Gastrocnemius medialis (tissue), 4 donors: ENCODE measurements at regions not wholly inside any gene's neighbourhood (a gene's known extent, or its start where the extent isn't known, plus 50 kb on each side); places are given as distances from the start of the nearest gene placed in this dataset.

ENCODE experiments used
- ATAC-seq, 2 donors: fragments of 150-250 bp; one replicate each; pipeline ENCODE4 v1.9.1; 2016
- DNase-seq, 2 donors: peaks; one replicate each; pipeline ENCODE4 v3.0.0-alpha.2; 2019
- H3K27ac ChIP-seq, 4 donors: fragments of 200-600 bp; sonication (generic); 1 replicate in 1 of 4; 2 replicates in 3 of 4; pipeline ENCODE4 v1.5.1; 2016 to 2018; ENCODE audit warnings: mild to moderate bottlenecking in 2 of 4, moderate library complexity in 1 of 4
- H3K27me3 ChIP-seq, 3 donors: fragments of 200-600 bp; sonication (generic) in 2 of 3; 1 replicate in 1 of 3; 2 replicates in 2 of 3; pipeline versions ENCODE4 v1.5.1 to v1.6.0; 2016 to 2019; ENCODE audit warnings: mild to moderate bottlenecking in 1 of 3, moderate library complexity in 1 of 3
- H3K36me3 ChIP-seq, 2 donors: fragments of 200-600 bp; sonication (generic) in 1 of 2; one replicate each; pipeline ENCODE4 v1.5.1; 2017 to 2018
- H3K4me1 ChIP-seq, 2 donors: fragments of 200-600 bp; sonication (generic) in 1 of 2; one replicate each; pipeline ENCODE4 v1.5.1; 2016 to 2017; ENCODE audit warnings: mild to moderate bottlenecking in 2 of 2
- H3K4me3 ChIP-seq, 4 donors: fragments of 200-600 bp; sonication (generic) in 3 of 4; 1 replicate in 1 of 4; 2 replicates in 3 of 4; pipeline ENCODE4 v1.5.1; 2016 to 2019; ENCODE audit warnings: mild to moderate bottlenecking in 2 of 4
- H3K9me3 ChIP-seq, 3 donors: fragments of 200-600 bp; sonication (generic) in 2 of 3; 1 replicate in 1 of 3; 2 replicates in 2 of 3; pipeline ENCODE4 v1.5.1; 2016 to 2019
- CTCF ChIP-seq, 5 experiments: fragments of 450-650 bp in 3 of 5; fragments of 200-600 bp in 2 of 5; sonication (generic) in 2 of 5; IDR thresholded peaks in 4 of 5; conservative IDR thresholded peaks in 1 of 5; 1 replicate in 4 of 5; 2 replicates in 1 of 5; pipeline ENCODE4 v1.5.1; 2016 to 2019; ENCODE audit warnings: antibody characterized with exemption in 5 of 5, mild to moderate bottlenecking in 3 of 5, moderate library complexity in 3 of 5
- POLR2A ChIP-seq, 2 donors: fragments of 450-650 bp; IDR thresholded peaks; one replicate each; pipeline ENCODE4 v1.6.1; 2017; ENCODE audit warnings: antibody characterized with exemption in 2 of 2, mild to moderate bottlenecking in 2 of 2, moderate library complexity in 2 of 2
- in situ Hi-C, 4 donors: fragments of 200-750 bp; cut with MboI; loops; one replicate each; pipeline versions ENCODE4 v1.15.0 to v1.8.0; 2017; ENCODE audit warnings: low sequenced_read_pairs in 4 of 4
- intact Hi-C: fragments of 100-400 bp; cut with DNase I; formaldehyde crosslinking; loops from one replicate; pipeline ENCODE4 v1.15.1; 2023; ENCODE audit warnings: low total_unique reads

GRCh38 chr9:26339796-26340195 lies 552.8 kb downstream of the CAAP1 start:
- Histone ChIP-seq H3K36me3 (no peaks in the 10 kb centered on the region), H3K9me3 (peaks cover 0 to 9% (median 0%) of the 10 kb centered on the region in 3 donors), H3K27ac (no peak overlapping the region), H3K4me3 (no peak overlapping the region), H3K4me1 (no peaks in the 10 kb centered on the region), H3K27me3 (no peaks in the 10 kb centered on the region)
- intact Hi-C loops (no loop called here), in situ Hi-C loops (loop anchor here in 1 of 4 donors (25.0 kb wide), 1 partner anchor 377 kb away; no protein-coding TSS in a partner anchor)
- no peak for TF ChIP-seq POLR2A (IDR thresholded peaks at IDR 0.05)
- TF ChIP-seq CTCF (IDR thresholded peaks at IDR 0.05 in 4 of 5, conservative IDR thresholded peaks at IDR 0.05 in 1 of 5) = no peak
- no peak for DNase-seq
- ATAC-seq = no peak

- Histone ChIP-seq H3K4me3 (no peak overlapping the region), H3K27ac (no peak overlapping the region), H3K27me3 (no peaks in the 10 kb centered on the region), H3K36me3 (no peaks in the 10 kb centered on the region), H3K4me1 (no peaks in the 10 kb centered on the region), H3K9me3 (no peaks in the 10 kb centered on the region)
- intact Hi-C loops = no loop called here
- ATAC-seq (no peak), DNase-seq (no peak)
- in situ Hi-C loops = loop anchor here in 1 of 4 donors (25.0 kb wide), 1 partner anchor 373 kb away; no protein-coding TSS in a partner anchor
- TF ChIP-seq CTCF (IDR thresholded peaks at IDR 0.05 in 4 of 5, conservative IDR thresholded peaks at IDR 0.05 in 1 of 5) (no peak), POLR2A (IDR thresholded peaks at IDR 0.05) (no peak)
Observed at GRCh38 chr9:26335116-26335515, 557.5 kb downstream of the CAAP1 start.

- Histone ChIP-seq H3K27me3 (no peaks in the 10 kb centered on the region), H3K36me3 (no peaks in the 10 kb centered on the region), H3K4me1 (no peaks in the 10 kb centered on the region), H3K9me3 (no peaks in the 10 kb centered on the region), H3K4me3 (no peak overlapping the region), H3K27ac (no peak overlapping the region)
- no peak for ATAC-seq
- DNase-seq = no peak
- no peak for TF ChIP-seq POLR2A (IDR thresholded peaks at IDR 0.05)
- TF ChIP-seq CTCF (IDR thresholded peaks at IDR 0.05 in 4 of 5, conservative IDR thresholded peaks at IDR 0.05 in 1 of 5) = no peak
- intact Hi-C loops = no loop called here
- in situ Hi-C loops = loop anchor here in 1 of 4 donors (25.0 kb wide), 1 partner anchor 372 kb away; no protein-coding TSS in a partner anchor
Observed at GRCh38 chr9:26334706-26335105, 557.9 kb downstream of the CAAP1 start.

- no peak overlapping the region for H3K27ac ChIP-seq
- no peaks in the 10 kb centered on the region for H3K27me3 ChIP-seq
- DNase-seq (no peak), ATAC-seq (no peak)
- intact Hi-C loops (no loop called here), in situ Hi-C loops (loop anchor here in 1 of 4 donors (25.0 kb wide), 1 partner anchor 369 kb away; no protein-coding TSS in a partner anchor)
- no peaks in the 10 kb centered on the region for H3K4me1 ChIP-seq
- no peak overlapping the region for H3K4me3 ChIP-seq
- H3K9me3 ChIP-seq = no peaks in the 10 kb centered on the region
- no peak for TF ChIP-seq CTCF (IDR thresholded peaks at IDR 0.05 in 4 of 5, conservative IDR thresholded peaks at IDR 0.05 in 1 of 5)
- no peak for TF ChIP-seq POLR2A (IDR thresholded peaks at IDR 0.05)
- no peaks in the 10 kb centered on the region for H3K36me3 ChIP-seq
Observed at GRCh38 chr9:26331223-26331622, 561.4 kb downstream of the CAAP1 start.

- intact Hi-C loops = loop anchor here (5.0 kb wide), 1 partner anchor 198 kb away; no protein-coding TSS in a partner anchor
- Histone ChIP-seq H3K27ac (no peak overlapping the region), H3K36me3 (no peaks in the 10 kb centered on the region), H3K27me3 (no peaks in the 10 kb centered on the region), H3K4me1 (no peaks in the 10 kb centered on the region), H3K9me3 (no peaks in the 10 kb centered on the region), H3K4me3 (no peak overlapping the region)
- no peak for DNase-seq
- in situ Hi-C loops = loop anchor here in 2 of 4 donors (10.0 to 25.0 kb wide), 2 partner anchors 365 to 368 kb away; no protein-coding TSS in a partner anchor
- ATAC-seq = no peak
- TF ChIP-seq POLR2A (IDR thresholded peaks at IDR 0.05) = no peak
- no peak for TF ChIP-seq CTCF (IDR thresholded peaks at IDR 0.05 in 4 of 5, conservative IDR thresholded peaks at IDR 0.05 in 1 of 5)
Observed at GRCh38 chr9:26329974-26330373, 562.6 kb downstream of the CAAP1 start.
